Body of pancreas (tissue), 4 donors: ENCODE measurements at regions not wholly inside any gene's neighbourhood (a gene's known extent, or its start where the extent isn't known, plus 50 kb on each side); places are given as distances from the start of the nearest gene placed in this dataset.

ENCODE experiments used
- ATAC-seq: fragments of 150-250 bp; one replicate; pipeline ENCODE4 v1.9.1; 2016
- DNase-seq, 4 donors: peaks; one replicate each; pipeline ENCODE4 v3.0.0-alpha.2; 2019
- H3K27ac ChIP-seq, 4 donors: fragments of 200-600 bp; sonication (generic); 1 replicate in 3 of 4; 2 replicates in 1 of 4; pipeline versions ENCODE4 v1.5.1 to v1.6.1; 2016 to 2019; ENCODE audit warnings: mild to moderate bottlenecking in 1 of 4, mixed read lengths in 1 of 4, moderate library complexity in 1 of 4
- H3K27me3 ChIP-seq, 2 donors: fragments of 200-600 bp; sonication (generic); one replicate each; pipeline ENCODE4 v1.6.0; 2016; ENCODE audit warnings: mild to moderate bottlenecking in 1 of 2
- H3K36me3 ChIP-seq, 2 donors: fragments of 200-600 bp; sonication (generic); replicated peaks in 1 of 2; 2 replicates each; pipeline ENCODE4 v1.5.1; 2016; ENCODE audit warnings: low read depth in 2 of 2; ENCODE audit not compliant: insufficient read depth in 1 of 2
- H3K4me1 ChIP-seq: fragments of 200-600 bp; sonication (generic); one replicate; pipeline ENCODE4 v1.6.0; 2016
- H3K4me3 ChIP-seq, 2 donors: fragments of 200-600 bp; sonication (generic); 1 replicate in 1 of 2; 2 replicates in 1 of 2; pipeline ENCODE4 v1.5.1; 2016 to 2019
- H3K9me3 ChIP-seq, 3 donors: fragments of 200-600 bp; sonication (generic); 1 replicate in 2 of 3; 2 replicates in 1 of 3; pipeline ENCODE4 v1.5.1; 2016
- POLR2A ChIP-seq, 3 donors: fragments of 450-650 bp; IDR thresholded peaks; one replicate each; pipeline ENCODE4 v1.6.1; 2016; ENCODE audit warnings: antibody characterized with exemption in 3 of 3, mild to moderate bottlenecking in 2 of 3
- WGBS, 2 donors: methylation state at CpG; one replicate each; pipeline ENCODE4 v1.1.5; 2017; 5-methylcytosine and 5-hydroxymethylcytosine counted together
- intact Hi-C: fragments of 100-400 bp; cut with DNase I; formaldehyde crosslinking; loops from one replicate; pipeline ENCODE4 v1.15.1; 2023
- TF ChIP-seq, protein P1 (sequence below), 7 experiments: fragments of 450-650 bp in 4 of 7; fragments of 200-600 bp in 3 of 7; sonication (generic) in 3 of 7; IDR thresholded peaks; one replicate each; pipeline ENCODE4 v1.5.1; 2016 to 2019; ENCODE audit warnings: antibody characterized with exemption in 7 of 7

DNA sequence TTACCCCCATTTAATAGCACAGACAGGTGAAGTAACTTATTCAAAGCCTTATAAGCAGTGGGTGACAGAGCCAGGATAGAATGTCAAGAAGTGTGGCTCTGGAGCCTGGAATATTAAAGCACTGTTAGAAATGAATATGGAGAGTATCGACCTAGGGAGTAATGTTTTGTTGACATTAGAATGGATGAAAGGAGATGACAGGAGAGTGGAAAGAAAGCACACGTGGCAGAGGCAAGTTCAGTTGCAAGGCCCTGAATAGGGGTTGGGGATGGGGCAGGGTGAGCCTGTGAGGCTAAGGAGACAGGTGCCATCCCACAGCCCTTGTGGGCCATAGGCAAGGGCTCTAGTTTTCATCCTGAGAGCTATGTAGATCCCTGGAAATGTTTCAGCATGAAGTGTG lies 125.5 kb upstream of the PLXNA2 start:
- no peak for DNase-seq
- 15 to 19% methylated on average over 2 of the region's 2 CpGs for WGBS, 2 donors
- Histone ChIP-seq H3K27ac (no peak overlapping the region), H3K4me1 (no peaks in the 10 kb centered on the region), H3K4me3 (no peak overlapping the region), H3K27me3 (no peaks in the 10 kb centered on the region), H3K36me3 (no peaks in the 10 kb centered on the region), H3K9me3 (no peaks in the 10 kb centered on the region)
- intact Hi-C loops: no loop called here
- TF ChIP-seq POLR2A (IDR thresholded peaks at IDR 0.05): no peak
- TF ChIP-seq, protein P1, sequence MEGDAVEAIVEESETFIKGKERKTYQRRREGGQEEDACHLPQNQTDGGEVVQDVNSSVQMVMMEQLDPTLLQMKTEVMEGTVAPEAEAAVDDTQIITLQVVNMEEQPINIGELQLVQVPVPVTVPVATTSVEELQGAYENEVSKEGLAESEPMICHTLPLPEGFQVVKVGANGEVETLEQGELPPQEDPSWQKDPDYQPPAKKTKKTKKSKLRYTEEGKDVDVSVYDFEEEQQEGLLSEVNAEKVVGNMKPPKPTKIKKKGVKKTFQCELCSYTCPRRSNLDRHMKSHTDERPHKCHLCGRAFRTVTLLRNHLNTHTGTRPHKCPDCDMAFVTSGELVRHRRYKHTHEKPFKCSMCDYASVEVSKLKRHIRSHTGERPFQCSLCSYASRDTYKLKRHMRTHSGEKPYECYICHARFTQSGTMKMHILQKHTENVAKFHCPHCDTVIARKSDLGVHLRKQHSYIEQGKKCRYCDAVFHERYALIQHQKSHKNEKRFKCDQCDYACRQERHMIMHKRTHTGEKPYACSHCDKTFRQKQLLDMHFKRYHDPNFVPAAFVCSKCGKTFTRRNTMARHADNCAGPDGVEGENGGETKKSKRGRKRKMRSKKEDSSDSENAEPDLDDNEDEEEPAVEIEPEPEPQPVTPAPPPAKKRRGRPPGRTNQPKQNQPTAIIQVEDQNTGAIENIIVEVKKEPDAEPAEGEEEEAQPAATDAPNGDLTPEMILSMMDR (IDR thresholded peaks at IDR 0.05): no peak
- ATAC-seq: no peak

DNA sequence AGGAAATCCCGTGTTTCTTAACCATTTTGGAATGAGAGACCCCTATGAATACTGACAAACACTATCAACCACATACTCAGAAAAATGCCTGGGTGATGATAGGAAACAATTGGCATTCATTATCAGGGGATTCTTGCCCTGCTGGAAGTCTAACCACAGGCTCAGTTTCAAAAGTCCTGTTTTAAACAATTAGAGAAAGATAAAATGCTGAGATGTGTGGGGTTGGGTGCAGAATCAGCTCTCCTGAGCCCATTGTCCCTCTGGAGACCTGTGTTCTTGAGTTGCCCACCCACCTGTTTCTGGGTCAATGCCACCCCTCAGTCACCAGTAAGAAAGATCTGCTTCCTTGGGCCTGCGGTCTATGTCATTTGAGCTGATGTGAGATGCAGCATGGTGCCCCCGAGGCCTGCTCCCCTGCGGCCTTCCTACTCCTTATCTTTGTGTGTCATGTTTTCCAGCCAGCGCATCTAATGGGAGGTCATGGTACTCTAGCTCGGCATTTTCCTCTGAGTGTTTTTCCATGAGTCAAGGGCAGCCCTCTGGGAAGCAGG lies 130.3 kb upstream of the PLXNA2 start:
- Histone ChIP-seq H3K4me1 (no peaks in the 10 kb centered on the region), H3K9me3 (no peaks in the 10 kb centered on the region), H3K4me3 (no peak overlapping the region), H3K27me3 (no peaks in the 10 kb centered on the region), H3K27ac (no peak overlapping the region), H3K36me3 (no peaks in the 10 kb centered on the region)
- ATAC-seq (no peak), DNase-seq (no peak)
- intact Hi-C loops: no loop called here
- TF ChIP-seq, protein P1 (IDR thresholded peaks at IDR 0.05): no peak
- TF ChIP-seq POLR2A (IDR thresholded peaks at IDR 0.05): no peak
- 74 to 75% methylated on average over 6 of the region's 6 CpGs for WGBS, 2 donors

DNA sequence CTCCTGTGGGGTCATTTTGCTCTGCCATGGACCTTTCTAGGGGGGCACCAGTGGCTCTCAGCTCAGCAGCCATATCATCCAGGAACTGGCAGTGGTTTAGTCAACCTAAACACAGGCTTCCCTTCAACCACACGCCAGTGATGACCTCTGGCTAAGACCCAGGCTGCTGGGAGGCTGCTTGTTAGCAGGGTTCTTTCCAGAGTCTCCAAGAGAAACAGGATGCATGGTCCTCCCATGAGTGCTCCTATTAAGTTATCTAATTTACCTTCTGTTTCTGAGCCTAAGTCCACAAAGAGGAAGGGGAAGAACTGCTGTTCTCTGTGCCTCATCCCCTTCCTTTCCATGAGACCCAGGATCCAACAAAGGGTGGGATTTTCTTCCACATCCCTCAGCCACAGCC lies 137.3 kb upstream of the PLXNA2 start:
- TF ChIP-seq, protein P1 (IDR thresholded peaks at IDR 0.05): no peak
- TF ChIP-seq POLR2A (IDR thresholded peaks at IDR 0.05): no peak
- no peaks in the 10 kb centered on the region for H3K4me1 ChIP-seq
- ATAC-seq: no peak
- H3K36me3 ChIP-seq: no peaks in the 10 kb centered on the region
- no peaks in the 10 kb centered on the region for H3K27me3 ChIP-seq
- 50 to 63% methylated on average over 1 of the region's 1 CpG for WGBS, 2 donors
- H3K27ac ChIP-seq: no peak overlapping the region
- no peaks in the 10 kb centered on the region for H3K9me3 ChIP-seq
- intact Hi-C loops: no loop called here
- no peak overlapping the region for H3K4me3 ChIP-seq
- no peak for DNase-seq

DNA sequence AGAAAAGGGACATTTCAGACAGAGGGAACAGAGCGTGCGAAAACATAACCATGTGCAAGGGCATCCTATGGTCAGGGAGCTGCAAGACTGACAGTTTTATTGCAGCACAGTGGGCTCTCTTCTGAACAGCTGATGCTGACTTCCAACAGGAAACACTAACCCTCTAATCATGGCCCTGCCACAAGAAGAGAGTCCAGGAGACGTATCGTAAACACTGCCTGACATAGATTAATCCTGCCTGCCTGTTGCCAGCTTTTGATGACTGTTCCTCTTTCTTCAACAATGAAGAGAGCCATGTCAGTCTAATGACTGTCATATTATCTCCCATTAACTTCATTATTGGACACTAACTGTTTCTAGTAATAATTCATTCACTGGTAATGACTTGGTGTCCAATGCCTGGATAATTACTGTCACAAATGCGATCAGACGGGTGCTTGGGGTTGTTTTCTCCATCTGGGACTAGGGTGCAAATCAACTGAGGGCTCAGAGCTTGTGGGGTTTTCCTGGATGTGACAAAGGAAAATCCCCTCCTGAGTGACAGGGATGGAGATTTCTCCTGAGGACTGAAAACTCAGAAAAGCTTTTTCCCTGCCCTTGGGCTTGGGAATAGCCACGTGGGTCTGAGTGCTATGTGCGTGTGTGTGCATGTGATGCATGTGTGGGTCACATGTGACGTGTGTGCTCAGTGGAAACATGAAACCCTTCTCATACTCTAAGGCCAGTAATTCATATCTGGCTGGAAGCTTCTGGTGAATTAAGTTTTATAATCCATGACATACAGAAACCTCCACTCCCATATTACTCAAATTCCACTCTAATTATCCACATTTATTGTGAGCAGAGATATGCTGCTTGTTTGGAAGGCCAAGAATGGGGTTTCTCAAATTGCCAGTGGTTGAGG lies 144.0 kb upstream of the PLXNA2 start:
- Histone ChIP-seq H3K9me3 (no peaks in the 10 kb centered on the region), H3K27ac (no peak overlapping the region), H3K27me3 (no peaks in the 10 kb centered on the region), H3K36me3 (no peaks in the 10 kb centered on the region), H3K4me3 (no peak overlapping the region), H3K4me1 (no peaks in the 10 kb centered on the region)
- TF ChIP-seq, protein P1 (IDR thresholded peaks at IDR 0.05): no peak
- TF ChIP-seq POLR2A (IDR thresholded peaks at IDR 0.05): no peak
- intact Hi-C loops: no loop called here
- DNase-seq (no peak), ATAC-seq (no peak)
- 56 to 59% methylated on average over 9 of the region's 9 CpGs for WGBS, 2 donors
